HG02623 (cell line): ENCODE measurements at regions not wholly inside any gene's neighbourhood (a gene's known extent, or its start where the extent isn't known, plus 50 kb on each side); places are given as distances from the start of the nearest gene placed in this dataset.
"Not testable (repeated sequence)": the region's sequence is repeated elsewhere in the genome, so short reads cannot be mapped to it uniquely, and the experiment has no call there.

Experiments
- ATAC-seq: cut with Tn5 transposase; IDR thresholded peaks from one replicate; pipeline ENCODE4 v1.9.1; 2021; ENCODE audit warnings: moderate library complexity; ENCODE audit not compliant: unreplicated experiment

DNA sequence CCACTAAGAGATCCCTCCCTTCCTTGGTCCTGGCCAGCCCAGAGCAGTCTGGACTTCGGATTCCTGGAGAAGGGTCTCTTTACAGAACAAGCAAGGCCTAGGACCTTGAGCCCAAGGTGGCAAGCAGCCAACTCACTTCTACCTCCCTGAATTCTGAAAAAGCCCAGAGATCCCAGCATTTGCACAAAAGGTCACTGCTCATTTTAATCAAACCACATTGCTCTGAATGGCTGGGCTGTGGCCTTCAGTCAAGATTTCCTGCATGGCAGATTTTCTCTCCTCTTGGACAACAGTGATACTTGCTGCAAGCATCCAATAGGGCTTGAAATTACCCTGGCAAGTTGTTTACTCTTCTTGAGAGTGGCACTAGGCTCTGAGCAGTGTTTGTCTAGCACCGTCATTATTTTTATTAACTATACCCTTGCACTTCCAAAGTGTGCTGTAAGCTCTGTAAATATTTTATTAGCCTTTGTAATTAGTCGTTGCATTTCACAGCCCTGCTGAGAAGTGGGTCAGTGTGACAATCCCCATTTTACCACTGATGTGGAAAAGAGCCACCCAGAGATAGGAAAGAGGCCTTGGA, 274.7 kb upstream of the CTNNB1 start:
- no peak for ATAC-seq

DNA sequence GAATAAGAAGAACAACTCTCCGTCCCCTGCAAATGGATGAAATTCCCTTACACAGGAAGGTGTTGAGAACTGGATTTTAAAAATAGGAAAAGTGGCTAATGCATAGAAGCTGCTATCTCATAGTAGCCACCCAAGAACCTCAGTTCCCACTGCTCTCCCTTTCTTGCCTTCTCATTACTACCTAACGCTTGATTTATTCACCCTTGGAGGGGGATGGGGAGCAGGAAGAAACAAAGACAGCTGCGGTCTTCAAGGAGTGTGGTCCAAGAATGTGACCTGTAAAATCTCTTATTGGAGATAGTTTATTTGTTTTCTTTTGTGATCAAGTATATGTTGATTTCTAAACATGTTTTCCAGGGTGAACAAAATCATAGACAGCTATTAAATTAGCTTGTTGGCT, 274.1 kb upstream of the CTNNB1 start:
- ATAC-seq = no peak

- ATAC-seq = no peak
These were observed 269.2 kb upstream of the CTNNB1 start for GRCh38 chr3:40930131-40930538.

DNA sequence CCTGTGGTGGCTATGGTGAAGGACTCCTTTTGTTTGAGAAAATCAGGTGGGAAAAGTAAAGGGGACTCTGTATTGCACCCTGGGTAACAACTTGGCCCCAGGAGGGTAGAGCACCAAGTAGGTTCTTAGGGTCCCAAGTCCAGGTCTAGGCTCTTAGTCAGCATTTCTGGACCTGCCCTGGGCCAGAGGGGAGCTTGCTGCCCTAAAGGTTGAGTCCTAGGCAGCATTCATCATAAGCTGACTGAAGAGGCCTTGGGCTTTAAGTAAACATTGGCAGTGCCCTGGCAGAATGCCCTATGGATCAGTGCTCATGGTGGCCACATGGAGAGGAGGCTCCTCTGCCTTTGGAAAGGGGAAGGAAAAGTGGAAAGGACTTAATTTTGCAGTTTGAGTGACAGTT, 268.5 kb upstream of the CTNNB1 start:
- no peak for ATAC-seq

GRCh38 chr3:40938591-40938990, 260.7 kb upstream of the CTNNB1 start:
- no peak for ATAC-seq

- no peak for ATAC-seq
These were observed 260.1 kb upstream of the CTNNB1 start for GRCh38 chr3:40939030-40939740.

DNA sequence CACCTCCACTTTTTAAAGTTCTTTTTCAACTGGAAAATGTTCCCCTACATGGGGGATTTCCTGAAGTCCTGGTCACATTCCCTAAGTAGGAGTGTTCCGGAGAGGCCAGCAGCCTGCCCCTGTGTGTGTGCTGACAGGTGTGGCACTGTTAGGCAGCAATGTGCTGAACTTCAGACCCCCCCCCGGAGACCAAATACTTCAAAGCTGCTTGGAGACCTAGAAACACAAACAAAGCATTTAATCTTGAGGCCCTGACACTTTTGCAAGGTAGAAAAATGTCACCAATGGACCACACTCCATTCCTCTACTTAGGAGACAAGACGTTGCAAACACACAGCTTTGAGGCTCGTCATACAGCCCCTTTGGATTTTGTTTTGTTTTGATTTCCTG, 259.6 kb upstream of the CTNNB1 start:
- no peak for ATAC-seq

GRCh38 chr3:40940651-40941050, 258.7 kb upstream of the CTNNB1 start:
- ATAC-seq = no peak

DNA sequence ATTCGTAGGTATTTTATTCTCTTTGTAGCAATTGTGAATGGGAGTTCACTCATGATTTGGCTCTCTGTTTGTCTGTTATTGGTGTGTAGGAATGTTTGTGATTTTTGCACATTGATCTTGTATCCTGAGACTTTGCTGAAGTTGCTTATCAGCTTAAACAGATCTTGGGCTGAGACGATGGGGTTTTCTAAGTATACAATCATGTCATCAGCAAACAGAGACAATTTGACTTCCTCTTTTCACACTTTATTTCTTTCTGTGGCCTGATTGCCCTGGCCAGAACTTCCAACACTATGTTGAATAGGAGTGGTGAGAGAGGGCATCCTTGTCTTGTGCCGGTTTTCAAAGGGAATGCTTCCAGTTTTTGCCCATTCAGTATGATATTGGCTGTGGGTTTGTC, 252.3 kb upstream of the CTNNB1 start:
- not testable (repeated sequence) for ATAC-seq

DNA sequence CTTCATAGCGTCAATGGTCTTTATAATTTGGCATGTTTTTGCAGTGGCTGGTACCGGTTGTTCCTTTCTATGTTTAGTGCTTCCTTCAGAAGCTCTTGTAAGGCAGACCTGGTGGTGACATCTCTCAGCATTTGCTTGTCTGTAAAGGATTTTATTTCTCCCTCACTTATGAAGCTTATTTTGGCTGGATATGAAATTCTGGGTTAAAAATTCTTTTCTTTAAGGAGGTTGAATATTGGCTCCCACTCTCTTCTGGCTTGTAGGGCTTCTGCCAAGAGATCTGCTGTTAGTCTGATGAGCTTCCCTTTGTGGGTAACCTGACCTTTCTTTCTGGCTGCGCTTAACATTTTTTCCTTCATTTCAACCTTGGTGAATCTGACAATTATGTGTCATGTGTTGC, 250.0 kb upstream of the CTNNB1 start:
- ATAC-seq = not testable (repeated sequence)

GRCh38 chr3:40951636-40952035, 247.7 kb upstream of the CTNNB1 start:
- ATAC-seq = no peak

GRCh38 chr3:40961104-40961857, 238.0 kb upstream of the CTNNB1 start:
- ATAC-seq = no peak

DNA sequence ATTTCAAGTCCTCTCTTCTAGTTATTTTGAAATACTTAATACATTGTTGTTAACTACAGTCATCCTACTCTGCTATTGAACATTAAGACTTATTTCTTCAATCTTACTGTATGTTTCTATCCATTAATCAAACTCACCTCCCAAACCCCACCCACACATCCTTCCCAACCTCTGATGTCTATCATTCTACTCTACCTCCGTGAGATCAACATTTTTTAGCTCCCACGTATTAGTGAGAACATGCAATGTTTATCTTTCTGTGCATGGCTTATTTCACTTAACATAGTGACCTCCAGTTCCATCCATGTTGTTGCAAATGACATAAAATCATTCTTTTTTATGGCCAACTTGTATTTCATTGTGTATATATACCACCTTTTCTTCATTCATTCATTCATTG, 236.6 kb upstream of the CTNNB1 start:
- no peak for ATAC-seq

GRCh38 chr3:40968666-40969065, 230.6 kb upstream of the CTNNB1 start:
- ATAC-seq = no peak

- no peak for ATAC-seq
These were observed 230.0 kb upstream of the CTNNB1 start for GRCh38 chr3:40969341-40969740.

DNA sequence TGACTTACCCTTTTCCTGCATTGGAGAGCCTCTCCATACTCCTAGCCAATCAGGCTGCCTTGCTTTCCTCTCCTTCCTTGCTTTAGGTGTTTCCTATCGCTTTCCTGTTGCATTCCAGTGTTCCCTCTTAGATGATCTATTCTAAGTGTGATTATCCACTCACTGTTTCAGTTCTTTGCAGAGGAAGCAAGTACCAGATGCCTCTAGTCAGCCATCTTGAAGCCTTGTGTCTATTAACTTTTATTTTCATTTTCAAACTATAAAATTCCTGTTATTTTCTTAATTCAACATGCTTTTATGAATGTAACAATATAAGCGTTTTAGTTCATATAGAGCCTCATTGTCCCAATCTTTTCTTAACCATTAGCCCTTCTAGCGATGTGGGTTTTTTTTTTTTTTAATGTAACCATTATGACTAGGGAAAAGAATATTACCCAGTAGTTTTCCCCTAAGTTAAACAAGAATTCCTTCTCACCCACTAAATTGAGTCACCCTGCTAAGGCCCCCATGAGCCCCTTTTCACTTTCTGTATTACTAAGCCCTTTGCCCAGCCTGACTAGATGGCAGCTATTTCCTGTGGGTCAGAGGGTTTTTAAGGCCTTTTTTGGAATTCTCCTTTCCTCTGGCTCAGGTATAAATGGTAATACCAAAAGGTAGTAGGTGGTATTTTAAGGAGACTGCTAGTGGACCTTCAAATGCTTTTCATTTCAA, 229.4 kb upstream of the CTNNB1 start:
- no peak for ATAC-seq

DNA sequence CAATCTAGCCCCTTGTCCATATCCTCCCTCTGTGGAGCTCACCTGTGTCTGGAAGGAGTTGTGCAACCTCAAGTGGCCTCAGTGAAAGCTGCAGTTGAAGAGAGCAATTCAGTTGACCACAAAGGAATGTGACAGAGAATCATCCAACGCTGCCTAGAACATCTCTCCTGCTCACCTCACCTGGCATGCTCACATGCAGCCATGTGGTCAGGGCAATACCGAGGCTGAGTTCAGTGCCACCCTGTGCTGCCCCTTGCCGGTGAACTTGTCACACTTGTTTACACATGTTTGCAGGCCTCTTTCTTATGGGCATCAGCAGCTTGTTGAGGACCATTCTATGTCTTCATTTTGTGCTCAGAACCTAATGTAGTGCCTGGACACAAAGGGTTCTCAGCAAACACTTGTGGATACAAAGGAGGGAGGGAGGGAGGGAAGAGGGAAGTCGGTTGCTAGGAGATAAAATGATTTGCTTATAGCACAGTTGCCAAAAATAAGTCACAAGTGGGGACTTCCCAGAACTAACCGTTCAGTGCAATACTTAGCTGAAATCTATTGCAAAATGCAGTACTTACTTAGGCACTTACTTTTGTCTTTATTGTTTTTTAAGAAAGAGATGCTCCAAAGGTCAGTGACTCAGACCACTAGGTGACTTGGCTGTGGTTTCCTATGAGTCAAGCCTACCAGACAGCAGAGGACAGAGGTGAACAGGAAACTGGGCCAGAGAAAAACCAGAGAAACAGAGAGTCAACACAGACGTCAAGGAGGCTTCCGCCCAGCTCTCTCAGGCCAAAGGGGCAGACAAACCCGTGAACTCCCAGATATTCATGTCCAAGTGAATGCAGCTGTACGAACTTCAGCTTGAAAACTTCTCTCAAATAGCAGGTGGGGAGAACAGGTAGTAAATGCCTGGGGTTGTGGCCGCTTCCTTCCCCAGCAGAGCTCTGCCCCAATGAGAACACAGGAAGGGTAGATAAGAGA, 227.8 kb upstream of the CTNNB1 start:
- ATAC-seq = peak; percentile 95

GRCh38 chr3:40972350-40972749, 227.0 kb upstream of the CTNNB1 start:
- no peak for ATAC-seq

- no peak for ATAC-seq
These were observed 226.2 kb upstream of the CTNNB1 start for GRCh38 chr3:40973141-40973540.

DNA sequence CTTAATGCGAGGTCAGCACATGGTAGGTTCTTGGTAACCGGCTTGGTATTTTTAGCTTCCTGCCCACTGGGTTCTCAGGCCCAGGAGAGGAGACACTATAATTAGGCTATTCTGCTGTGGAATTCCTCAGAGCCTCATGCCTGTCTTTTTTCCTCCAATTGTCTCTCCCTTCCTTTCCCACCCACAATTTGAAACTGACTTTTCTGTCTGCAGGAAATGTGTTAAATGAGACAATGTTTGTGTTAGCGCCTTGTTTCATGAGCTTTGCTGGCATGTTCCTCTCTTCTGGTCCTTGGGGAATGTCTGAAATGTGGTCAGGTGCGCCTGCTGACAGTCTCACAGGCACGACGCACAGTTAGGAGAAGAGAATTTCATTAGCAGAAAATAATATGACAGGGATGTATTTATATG, 223.6 kb upstream of the CTNNB1 start:
- no peak for ATAC-seq
